GM18511 (cell line): ENCODE measurements at regions not wholly inside any gene's neighbourhood (a gene's known extent, or its start where the extent isn't known, plus 50 kb on each side); places are given as distances from the start of the nearest gene placed in this dataset.
"Not testable (repeated sequence)": the region's sequence is repeated elsewhere in the genome, so short reads cannot be mapped to it uniquely, and the experiment has no call there.

Experiments used
- ATAC-seq: cut with Tn5 transposase; IDR thresholded peaks from one replicate; pipeline ENCODE4 v1.9.1; 2021; ENCODE audit warnings: mild to moderate bottlenecking, moderate library complexity; ENCODE audit not compliant: unreplicated experiment

DNA sequence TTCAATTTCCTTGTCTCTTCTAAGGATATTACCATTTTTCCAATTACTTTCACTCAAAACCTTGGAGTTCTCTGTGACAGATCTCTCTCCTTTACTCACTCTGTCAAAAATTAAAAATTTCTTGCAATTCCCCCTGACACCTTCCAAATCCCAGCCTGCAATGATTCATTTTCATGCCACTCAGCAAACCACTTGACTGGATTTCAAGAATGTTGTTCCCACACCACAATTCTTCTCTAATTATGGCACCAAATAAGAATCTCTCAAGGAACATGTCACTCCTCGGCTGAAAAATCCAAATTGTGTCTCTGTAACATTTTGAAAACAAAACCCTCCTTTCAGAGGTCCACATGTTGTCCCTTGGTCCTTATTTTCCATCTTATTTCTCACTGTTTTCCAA, 438.9 kb upstream of the ZP4 start:
- no peak for ATAC-seq

DNA sequence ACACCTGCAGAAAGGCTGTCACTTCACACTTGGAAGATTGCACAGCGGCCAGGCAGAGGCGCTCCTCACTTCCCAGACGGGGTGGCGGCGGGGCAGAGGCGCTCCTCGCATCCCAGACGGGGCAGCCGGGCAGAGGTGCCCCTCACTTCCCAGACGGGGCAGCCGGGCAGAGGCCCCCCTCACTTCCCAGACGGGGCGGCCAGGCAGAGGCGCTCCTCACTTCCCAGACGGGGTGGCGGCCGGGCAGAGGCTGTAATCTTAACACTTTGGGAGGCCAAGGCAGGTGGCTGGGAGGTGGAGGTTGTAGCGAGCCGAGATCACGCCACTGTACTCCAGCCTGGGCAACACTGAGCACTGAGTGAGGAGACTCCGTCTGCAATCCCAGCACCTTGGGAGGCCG, 436.3 kb upstream of the ZP4 start:
- not testable (repeated sequence) for ATAC-seq

GRCh38 chr1:238326479-238326878, 435.8 kb upstream of the ZP4 start:
- ATAC-seq: not testable (repeated sequence)

GRCh38 chr1:238324211-238324864, 433.6 kb upstream of the ZP4 start:
- no peak for ATAC-seq

GRCh38 chr1:238323490-238323889, 432.8 kb upstream of the ZP4 start:
- ATAC-seq: no peak

- ATAC-seq: no peak
Observed at GRCh38 chr1:238319957-238320356, 429.2 kb upstream of the ZP4 start.

DNA sequence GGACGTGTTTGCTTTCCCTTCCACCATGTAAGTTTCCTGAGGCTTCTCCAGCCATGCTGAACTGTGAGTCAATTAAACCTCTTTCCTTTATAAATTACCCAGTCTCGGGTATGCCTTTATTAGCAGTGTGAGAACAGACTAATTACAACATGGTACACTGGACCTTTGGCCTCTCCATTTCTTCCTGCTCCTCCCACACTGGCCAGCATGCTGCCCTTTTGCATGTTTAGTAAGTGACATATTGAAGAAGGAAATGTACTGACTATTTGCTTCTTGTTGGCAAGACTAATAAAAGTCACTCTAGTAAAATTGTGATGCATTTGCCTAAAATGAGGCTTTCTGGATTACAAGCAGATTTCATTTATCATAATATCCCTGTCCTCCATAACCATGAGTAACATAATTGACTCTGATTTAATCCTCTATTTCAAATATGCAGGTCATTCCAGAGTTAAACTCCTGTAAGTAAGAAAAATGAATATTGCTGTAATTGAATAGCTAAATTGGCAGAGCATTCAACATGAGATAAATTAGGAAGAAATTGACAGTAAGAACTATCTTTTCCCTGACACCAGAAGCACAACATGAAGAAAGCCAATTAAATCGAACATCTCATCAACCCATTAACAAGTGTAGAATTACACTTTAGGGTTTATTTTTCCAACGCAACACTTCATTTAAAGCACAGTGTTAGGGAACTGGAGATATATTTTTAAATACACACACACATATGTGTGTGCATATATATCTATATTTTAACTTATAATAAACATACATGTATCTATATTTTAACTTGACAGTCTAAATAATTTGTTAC, 427.8 kb upstream of the ZP4 start:
- ATAC-seq: no peak

DNA sequence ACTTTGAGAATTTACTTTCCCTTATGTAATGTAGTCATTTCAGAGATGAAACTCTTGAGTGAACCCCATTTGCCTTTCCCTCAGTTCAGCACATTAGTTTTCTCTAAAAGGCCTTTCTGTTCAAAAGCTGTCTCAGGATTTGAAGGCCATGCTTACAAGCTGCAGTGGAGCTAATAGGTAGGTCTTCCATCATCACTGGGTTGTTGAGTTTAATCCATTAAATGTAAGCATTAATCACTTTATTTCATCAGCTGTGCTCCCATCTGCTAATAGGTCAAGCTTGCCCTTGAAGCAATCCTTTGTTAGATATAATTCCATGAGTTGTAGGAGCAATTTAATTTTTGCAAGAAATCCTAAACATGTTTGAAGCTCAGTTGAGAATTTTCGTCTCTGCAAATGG, 422.2 kb upstream of the ZP4 start:
- ATAC-seq: no peak

DNA sequence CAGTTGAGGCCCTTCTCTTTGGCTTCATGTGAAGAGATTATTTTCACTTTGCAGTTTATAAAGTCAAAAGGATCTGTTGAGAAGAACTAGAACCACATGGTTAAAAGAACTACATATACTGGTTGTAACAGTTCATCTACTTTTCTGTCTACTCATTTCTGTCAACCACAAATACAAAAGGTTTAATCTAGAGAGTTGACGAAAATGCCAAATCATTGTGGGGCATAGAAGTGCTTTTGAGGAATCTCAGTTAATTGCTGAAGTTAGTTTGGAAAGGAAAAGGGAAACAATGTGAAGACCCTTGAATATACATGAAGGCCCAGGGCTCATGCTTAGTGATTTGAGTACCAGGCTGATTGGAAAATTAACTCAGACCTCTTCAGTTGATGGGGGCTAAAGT, 415.7 kb upstream of the ZP4 start:
- no peak for ATAC-seq

DNA sequence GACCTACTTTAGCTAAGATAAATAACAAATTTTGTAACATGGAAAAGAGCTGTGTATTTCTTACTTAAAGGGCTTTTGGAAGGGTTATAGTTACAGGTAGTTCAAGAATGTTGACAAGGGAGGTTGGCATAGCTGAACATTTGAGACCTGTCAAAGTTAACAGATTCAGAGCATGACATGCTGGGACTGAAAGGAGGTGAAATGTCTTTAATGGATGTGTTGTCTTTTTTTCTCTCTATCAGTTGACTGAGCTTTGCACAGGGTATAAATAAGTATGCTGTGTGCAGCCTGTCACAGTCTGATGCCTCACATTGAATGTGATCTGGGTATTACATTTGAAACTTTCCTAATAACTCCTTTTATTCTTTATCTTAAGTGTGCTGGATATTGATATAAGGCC, 411.9 kb upstream of the ZP4 start:
- ATAC-seq: no peak

GRCh38 chr1:238296371-238296770, 405.6 kb upstream of the ZP4 start:
- no peak for ATAC-seq

DNA sequence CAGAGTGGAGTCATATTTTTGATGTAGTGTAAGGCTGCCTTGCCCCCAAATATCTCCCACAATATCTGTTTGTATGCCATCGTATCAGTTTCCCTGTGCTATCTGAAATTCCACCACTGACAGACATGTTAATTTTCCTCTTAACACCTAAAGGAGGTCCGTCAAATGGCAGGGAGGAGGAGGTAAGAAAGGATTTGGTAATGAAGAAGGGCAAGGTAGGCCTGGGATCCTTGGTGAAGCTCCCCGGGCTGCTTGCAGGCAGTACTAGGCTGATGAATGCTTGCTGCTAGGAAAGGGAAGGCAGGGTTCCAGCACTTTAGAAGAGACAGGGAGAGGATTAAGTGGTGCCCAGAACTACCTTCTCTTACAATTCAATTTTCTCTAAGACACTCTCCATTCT, 402.4 kb upstream of the ZP4 start:
- no peak for ATAC-seq

- ATAC-seq: no peak
Observed at GRCh38 chr1:238281418-238281817, 390.7 kb upstream of the ZP4 start.

DNA sequence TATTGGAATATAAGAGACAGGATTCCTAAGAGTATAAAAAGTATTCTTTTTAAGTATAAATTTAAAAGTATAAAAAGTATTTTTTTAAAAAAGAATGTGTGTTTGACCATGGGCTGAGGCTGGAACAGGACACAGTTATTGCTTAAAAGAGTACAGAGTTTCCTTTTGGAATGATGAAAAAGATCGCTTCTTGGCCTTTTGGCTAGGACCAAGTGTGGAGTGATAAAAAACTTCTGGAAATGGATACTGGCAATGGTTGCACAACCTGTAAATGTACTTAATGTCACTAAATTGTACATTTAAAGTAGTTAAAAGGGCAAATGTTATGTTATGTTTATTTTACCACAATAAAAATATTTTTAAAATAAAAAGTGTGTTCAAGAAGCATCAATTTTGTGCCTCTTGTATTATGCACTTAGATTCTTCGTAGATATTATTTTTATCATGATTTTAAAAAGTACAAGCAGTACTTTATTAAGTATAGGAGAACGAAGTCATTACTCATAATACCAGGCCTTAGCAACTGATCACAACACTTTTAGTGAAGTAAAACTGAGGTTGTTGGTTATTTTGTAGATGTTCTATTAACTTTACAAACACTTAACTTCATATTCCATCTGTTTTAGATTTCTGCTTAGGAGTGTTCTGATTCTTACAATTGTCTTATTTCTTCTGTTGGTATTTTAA, 389.1 kb upstream of the ZP4 start:
- no peak for ATAC-seq

GRCh38 chr1:238272145-238272544, 381.4 kb upstream of the ZP4 start:
- ATAC-seq: no peak

GRCh38 chr1:238265866-238266265, 375.1 kb upstream of the ZP4 start:
- ATAC-seq: no peak

DNA sequence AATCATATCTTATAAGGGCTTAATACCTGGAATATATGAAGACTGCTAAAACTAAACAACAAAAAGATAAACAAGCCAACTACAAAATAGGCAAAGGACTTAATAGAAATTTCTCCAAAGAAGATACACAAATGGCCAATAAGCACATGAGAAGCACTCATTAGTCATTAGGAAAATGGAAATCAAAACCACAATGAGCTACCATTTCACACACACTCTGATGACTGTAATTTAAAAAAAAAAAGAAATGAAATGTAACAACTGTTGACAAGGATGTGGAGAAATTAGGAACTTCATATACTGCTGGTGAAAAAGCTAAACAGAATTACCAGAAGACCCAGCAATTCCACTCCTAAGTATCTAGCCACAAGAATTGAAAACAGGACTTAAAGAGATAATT, 374.2 kb upstream of the ZP4 start:
- no peak for ATAC-seq

DNA sequence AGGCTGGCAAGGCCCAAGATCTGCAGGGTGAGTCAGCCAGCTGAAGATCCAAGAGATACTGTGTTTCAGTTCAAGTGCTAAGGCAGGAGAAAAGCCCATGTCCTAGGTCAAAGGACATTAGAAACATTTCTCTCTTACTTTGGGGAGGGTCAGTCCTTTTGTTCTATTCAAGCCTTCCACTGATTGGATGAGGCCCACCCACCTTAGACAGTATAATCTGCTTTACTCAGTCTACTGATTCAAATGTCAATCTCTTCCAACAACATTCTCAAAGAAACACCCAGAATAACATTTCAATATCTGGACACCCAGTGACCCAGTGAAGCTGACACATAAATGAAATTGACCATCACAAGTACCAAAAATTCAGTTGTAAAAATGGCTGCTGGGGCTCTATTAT, 367.8 kb upstream of the ZP4 start:
- no peak for ATAC-seq

- ATAC-seq: no peak
Observed at GRCh38 chr1:238257018-238257621, 366.4 kb upstream of the ZP4 start.

DNA sequence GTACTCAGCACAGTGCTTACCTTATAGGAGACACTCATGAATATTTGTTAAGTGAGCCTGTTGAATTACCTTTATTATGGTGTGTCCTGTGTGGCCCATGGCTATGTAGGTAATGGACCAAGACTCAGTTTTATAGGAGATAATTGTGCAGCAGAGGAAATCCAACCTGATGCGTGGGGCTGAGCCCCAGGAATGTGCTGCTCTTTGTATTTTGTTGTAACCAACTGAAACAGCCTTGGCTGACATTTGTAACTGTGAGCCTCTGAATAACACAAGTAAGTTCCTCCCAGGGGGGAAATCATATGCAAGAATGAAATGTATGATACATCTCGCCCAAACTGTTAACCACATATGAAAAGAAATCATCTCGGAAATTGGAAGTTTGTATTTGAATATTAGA, 364.2 kb upstream of the ZP4 start:
- no peak for ATAC-seq

DNA sequence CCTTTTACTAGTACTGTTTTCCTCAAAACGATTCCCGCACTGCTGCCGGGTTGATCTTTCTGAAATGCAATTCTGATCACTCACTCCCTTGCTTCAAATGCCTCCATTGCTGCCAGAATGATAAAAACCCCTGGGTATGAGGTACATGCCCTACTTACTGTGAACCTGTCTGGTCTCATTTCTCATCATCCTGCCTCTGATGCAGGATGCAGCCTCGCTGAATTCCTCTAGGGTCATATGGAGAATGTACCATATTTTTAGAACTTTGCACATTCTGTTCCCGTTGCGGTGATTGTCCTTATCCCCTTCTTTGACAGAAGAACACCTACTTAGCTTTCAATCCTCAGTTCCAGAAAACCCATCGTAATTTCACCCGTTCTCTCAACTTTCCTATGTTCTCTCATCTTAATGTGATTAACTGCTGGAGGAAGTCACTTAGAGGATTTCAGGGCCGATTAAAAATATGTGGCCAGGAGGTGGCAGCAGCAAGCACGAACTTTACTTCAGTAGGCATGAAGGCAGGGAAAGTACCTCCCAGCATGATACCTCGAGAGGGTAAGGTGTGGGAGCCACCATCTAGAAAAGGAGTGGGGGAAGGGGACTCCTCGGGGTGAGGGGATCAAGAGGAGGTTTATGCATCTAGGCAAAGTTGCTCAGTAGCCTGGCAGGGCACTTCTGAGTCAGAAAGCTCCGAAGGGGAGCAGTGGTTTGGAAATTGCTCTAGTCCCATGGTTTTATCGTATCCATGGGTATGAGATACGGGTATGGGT, 361.5 kb upstream of the ZP4 start:
- ATAC-seq: no peak
